H9 (cell line): ENCODE measurements at regions not wholly inside any gene's neighbourhood (a gene's known extent, or its start where the extent isn't known, plus 50 kb on each side); places are given as distances from the start of the nearest gene placed in this dataset.

Source experiments
- DNase-seq: peaks from one replicate; pipeline ENCODE4 v3.0.0-alpha.2; 2017
- H2AFZ ChIP-seq: one replicate; pipeline ENCODE4 v1.6.1; 2013; ENCODE audit warnings: mild to moderate bottlenecking, low read length, control low read depth, moderate library complexity
- H2AK5ac ChIP-seq: 2 replicates; pipeline ENCODE4 v1.6.1; 2013; ENCODE audit warnings: low read length, control low read depth, mixed read lengths; ENCODE audit not compliant: insufficient read length
- H2BK120ac ChIP-seq: one replicate; pipeline ENCODE4 v1.6.1; 2013; ENCODE audit warnings: low read depth, mild to moderate bottlenecking, low read length, control low read depth, inconsistent platforms; ENCODE audit not compliant: poor library complexity, severe bottlenecking
- H2BK12ac ChIP-seq: 2 replicates; pipeline ENCODE4 v1.6.1; 2013; ENCODE audit warnings: low read length, control low read depth, mixed read lengths, low read depth; ENCODE audit not compliant: insufficient read length
- H2BK15ac ChIP-seq: 2 replicates; pipeline ENCODE4 v1.6.1; 2013; ENCODE audit warnings: low read depth, low read length, control low read depth
- H2BK20ac ChIP-seq: one replicate; pipeline ENCODE4 v1.6.1; 2013; ENCODE audit warnings: low read depth, mild to moderate bottlenecking, low read length, control low read depth, inconsistent platforms; ENCODE audit not compliant: poor library complexity, severe bottlenecking
- H2BK5ac ChIP-seq: 2 replicates; pipeline ENCODE4 v1.6.1; 2013; ENCODE audit warnings: low read length, control low read depth, mixed read lengths; ENCODE audit not compliant: insufficient read length
- H3K14ac ChIP-seq: 2 replicates; pipeline ENCODE4 v1.6.1; 2013; ENCODE audit warnings: low read length, control low read depth; ENCODE audit not compliant: insufficient read depth
- H3K18ac ChIP-seq: 2 replicates; pipeline ENCODE4 v1.6.1; 2013; ENCODE audit warnings: low read depth, mild to moderate bottlenecking, mixed read lengths, low read length, control low read depth; ENCODE audit not compliant: insufficient read length
- H3K23ac ChIP-seq: 2 replicates; pipeline ENCODE4 v1.6.1; 2013; ENCODE audit warnings: low read length, control low read depth, mixed read lengths, low read depth; ENCODE audit not compliant: insufficient read length
- H3K23me2 ChIP-seq: 2 replicates; pipeline ENCODE4 v1.6.1; 2013; ENCODE audit warnings: low read depth, mild to moderate bottlenecking, mixed read lengths, low read length, control low read depth; ENCODE audit not compliant: insufficient read length, poor library complexity, severe bottlenecking
- H3K27ac ChIP-seq: 2 replicates; pipeline ENCODE4 v1.5.1; 2013; ENCODE audit warnings: low read length, control low read depth, mixed read lengths, low read depth; ENCODE audit not compliant: insufficient read length
- H3K27me3 ChIP-seq: 2 replicates; pipeline ENCODE4 v1.6.1; 2013; ENCODE audit warnings: low read length, control low read depth, inconsistent platforms; ENCODE audit not compliant: insufficient read depth
- H3K4ac ChIP-seq: 2 replicates; pipeline ENCODE4 v1.6.1; 2013; ENCODE audit warnings: low read depth, mild to moderate bottlenecking, control low read depth, inconsistent platforms, low read length, moderate library complexity
- H3K4me1 ChIP-seq: 2 replicates; pipeline ENCODE4 v1.6.1; 2013; ENCODE audit warnings: low read length, control low read depth, inconsistent platforms; ENCODE audit not compliant: insufficient read depth
- H3K4me2 ChIP-seq: 2 replicates; pipeline ENCODE4 v1.6.1; 2013; ENCODE audit warnings: low read length, control low read depth, mixed read lengths; ENCODE audit not compliant: insufficient read length, insufficient read depth
- H3K56ac ChIP-seq: 2 replicates; pipeline ENCODE4 v1.6.1; 2013; ENCODE audit warnings: low read depth, mild to moderate bottlenecking, mixed read lengths, low read length, control low read depth; ENCODE audit not compliant: insufficient read length
- H3K79me1 ChIP-seq: 2 replicates; pipeline ENCODE4 v1.6.1; 2013; ENCODE audit warnings: low read depth, mild to moderate bottlenecking, moderate library complexity, low read length, control low read depth, inconsistent platforms; ENCODE audit not compliant: insufficient read depth, poor library complexity, severe bottlenecking
- H3K79me2 ChIP-seq: 2 replicates; pipeline ENCODE4 v1.6.1; 2013; ENCODE audit warnings: low read length, control low read depth, inconsistent platforms; ENCODE audit not compliant: insufficient read depth
- H3K9ac ChIP-seq: 2 replicates; pipeline ENCODE4 v1.6.1; 2013; ENCODE audit warnings: low read length, control low read depth, mixed read lengths; ENCODE audit not compliant: insufficient read length; ENCODE audit errors: extremely low read depth
- H3K9me3 ChIP-seq: one replicate; pipeline ENCODE4 v1.6.1; 2013; ENCODE audit warnings: low read depth, low read length, inconsistent platforms; ENCODE audit not compliant: control insufficient read depth
- H3T11ph ChIP-seq: one replicate; pipeline ENCODE4 v1.6.1; 2013; ENCODE audit warnings: mild to moderate bottlenecking, low read length, control low read depth, inconsistent platforms
- H4K20me1 ChIP-seq: one replicate; pipeline ENCODE4 v1.6.1; 2013; ENCODE audit not compliant: control insufficient read depth, insufficient read length, insufficient read depth
- H4K5ac ChIP-seq: 2 replicates; pipeline ENCODE4 v1.6.1; 2013; ENCODE audit warnings: low read depth, mild to moderate bottlenecking, mixed read lengths, low read length, control low read depth; ENCODE audit not compliant: insufficient read length
- H4K8ac ChIP-seq: replicated peaks from 2 replicates; pipeline ENCODE4 v1.6.1; 2013; ENCODE audit warnings: low read length, control low read depth, mixed read lengths, low read depth; ENCODE audit not compliant: insufficient read length
- H4K91ac ChIP-seq: 2 replicates; pipeline ENCODE4 v1.6.1; 2013; ENCODE audit warnings: low read depth, mild to moderate bottlenecking, moderate library complexity, mixed read lengths, low read length, control low read depth; ENCODE audit not compliant: insufficient read length
- H3K27ac Mint-ChIP-seq, 3 experiments: 2 replicates in 2 of 3; 3 replicates in 1 of 3; pipeline ENCODE4 v1.8.0; 2020 to 2021; ENCODE audit warnings: mixed read lengths in 3 of 3, mild to moderate bottlenecking in 1 of 3, moderate library complexity in 1 of 3
- H3K27me3 Mint-ChIP-seq: 2 replicates; pipeline ENCODE4 v1.8.0; 2021; ENCODE audit warnings: low read depth, mild to moderate bottlenecking, moderate library complexity, mixed read lengths
- H3K36me3 Mint-ChIP-seq, 3 experiments: 2 replicates in 2 of 3; 3 replicates in 1 of 3; pipeline ENCODE4 v1.8.0; 2020 to 2021; ENCODE audit warnings: low read depth in 3 of 3, mixed read lengths in 3 of 3; ENCODE audit not compliant: insufficient read depth in 1 of 3
- H3K4me1 Mint-ChIP-seq, 2 experiments: 2 replicates each; pipeline ENCODE4 v1.8.0; 2020; ENCODE audit warnings: mixed read lengths in 2 of 2
- H3K4me3 Mint-ChIP-seq, 2 experiments: 2 replicates in 1 of 2; 3 replicates in 1 of 2; pipeline ENCODE4 v1.8.0; 2020 to 2021; ENCODE audit warnings: mild to moderate bottlenecking in 2 of 2, mixed read lengths in 2 of 2, moderate library complexity in 1 of 2
- H3K9me3 Mint-ChIP-seq, 2 experiments: 2 replicates in 1 of 2; 3 replicates in 1 of 2; pipeline ENCODE4 v1.8.0; 2020; ENCODE audit warnings: mild to moderate bottlenecking in 2 of 2, mixed read lengths in 2 of 2, moderate library complexity in 1 of 2
- CTCF ChIP-seq: fragments of 200-600 bp; sonication (generic); conservative IDR thresholded peaks from 3 replicates; pipeline ENCODE4 v1.8.0; 2021; ENCODE audit warnings: antibody characterized with exemption, mild to moderate bottlenecking
- WGBS: extraction: QIAGEN DNeasy Blood & Tissue Kit; methylation state at CpG from one replicate; pipeline ENCODE4 v1.1.7; 2013; ENCODE audit warnings: missing lambda C conversion rate, low lambda C conversion rate, mixed read lengths; ENCODE audit not compliant: insufficient read length; ENCODE audit errors: extremely low coverage; 5-methylcytosine and 5-hydroxymethylcytosine counted together

- no peaks in the 10 kb centered on the region for H3K79me1 ChIP-seq
- DNase-seq = no peak
- no peaks in the 10 kb centered on the region; the same call in 1 of the 2 replicates for H3K4me1 ChIP-seq
- H3K27ac Mint-ChIP-seq = no peak overlapping the region
- no CpG with 5 or more reads among the region's 4 CpGs for WGBS
- H2BK120ac ChIP-seq = no peak overlapping the region
- no peaks in the 10 kb centered on the region for H4K20me1 ChIP-seq
- no peak for TF ChIP-seq CTCF
- no peak overlapping the region for H3T11ph ChIP-seq
- H3K9me3 Mint-ChIP-seq = no peaks in the 10 kb centered on the region; a peak in 1 of 5 replicates
- H4K91ac ChIP-seq = no peak overlapping the region
- no peaks in the 10 kb centered on the region for H3K79me2 ChIP-seq
- no peak overlapping the region for H4K8ac ChIP-seq
- H3K56ac ChIP-seq = no peak overlapping the region
- H3K4ac ChIP-seq = no peak overlapping the region
- no peaks in the 10 kb centered on the region for H3K9me3 ChIP-seq
- no peak overlapping the region for H3K14ac ChIP-seq
- no peak overlapping the region for H2BK20ac ChIP-seq
- no peak overlapping the region for H4K5ac ChIP-seq
- H3K18ac ChIP-seq = no peak overlapping the region
- no peak overlapping the region for H3K27ac ChIP-seq
- no peak overlapping the region for H3K4me2 ChIP-seq
- no peaks in the 10 kb centered on the region; a peak in 1 of 7 replicates for H3K36me3 Mint-ChIP-seq
- H2AFZ ChIP-seq = no peak overlapping the region
- H2BK15ac ChIP-seq = no peak overlapping the region
- H3K23ac ChIP-seq = no peak overlapping the region
- H3K4me3 Mint-ChIP-seq = no peak overlapping the region
- no peaks in the 10 kb centered on the region for H3K27me3 ChIP-seq
- no peak overlapping the region for H2BK12ac ChIP-seq
- peaks cover 2% of the 10 kb centered on the region; the same call in 1 of the 2 replicates for H3K27me3 Mint-ChIP-seq
- no peak overlapping the region for H2BK5ac ChIP-seq
- H3K9ac ChIP-seq = no peak overlapping the region
- peaks cover 3 to 8% of the 10 kb centered on the region in 2 experiments for H3K4me1 Mint-ChIP-seq
- no peaks in the 10 kb centered on the region for H3K23me2 ChIP-seq
- H2AK5ac ChIP-seq = no peak overlapping the region
Measured at GRCh38 chr9:85142496-85142911, 473.0 kb downstream of the NTRK2 start.
